HTR-8/SVneo (cell line): ENCODE measurements at regions not wholly inside any gene's neighbourhood (a gene's known extent, or its start where the extent isn't known, plus 50 kb on each side); places are given as distances from the start of the nearest gene placed in this dataset.
"Not testable (repeated sequence)": the region's sequence is repeated elsewhere in the genome, so short reads cannot be mapped to it uniquely, and the experiment has no call there.

Experiments
- DNase-seq: peaks from one replicate; pipeline ENCODE4 v3.0.0; 2011; ENCODE audit warnings: low spot score, mixed read lengths; ENCODE audit not compliant: insufficient read length
- FAIRE-seq: peaks from 2 replicates; lab custom pipeline; 2011; peaks lifted over from hg19 to GRCh38; lab: Jason Lieb, UNC

- not testable (repeated sequence) for DNase-seq, FAIRE-seq
Observed at GRCh38 chr2:111280709-111281286, 160.1 kb downstream of the BCL2L11 start.

- not testable (repeated sequence) for DNase-seq, FAIRE-seq
Observed at GRCh38 chr2:111282162-111282561, 161.4 kb downstream of the BCL2L11 start.

DNA sequence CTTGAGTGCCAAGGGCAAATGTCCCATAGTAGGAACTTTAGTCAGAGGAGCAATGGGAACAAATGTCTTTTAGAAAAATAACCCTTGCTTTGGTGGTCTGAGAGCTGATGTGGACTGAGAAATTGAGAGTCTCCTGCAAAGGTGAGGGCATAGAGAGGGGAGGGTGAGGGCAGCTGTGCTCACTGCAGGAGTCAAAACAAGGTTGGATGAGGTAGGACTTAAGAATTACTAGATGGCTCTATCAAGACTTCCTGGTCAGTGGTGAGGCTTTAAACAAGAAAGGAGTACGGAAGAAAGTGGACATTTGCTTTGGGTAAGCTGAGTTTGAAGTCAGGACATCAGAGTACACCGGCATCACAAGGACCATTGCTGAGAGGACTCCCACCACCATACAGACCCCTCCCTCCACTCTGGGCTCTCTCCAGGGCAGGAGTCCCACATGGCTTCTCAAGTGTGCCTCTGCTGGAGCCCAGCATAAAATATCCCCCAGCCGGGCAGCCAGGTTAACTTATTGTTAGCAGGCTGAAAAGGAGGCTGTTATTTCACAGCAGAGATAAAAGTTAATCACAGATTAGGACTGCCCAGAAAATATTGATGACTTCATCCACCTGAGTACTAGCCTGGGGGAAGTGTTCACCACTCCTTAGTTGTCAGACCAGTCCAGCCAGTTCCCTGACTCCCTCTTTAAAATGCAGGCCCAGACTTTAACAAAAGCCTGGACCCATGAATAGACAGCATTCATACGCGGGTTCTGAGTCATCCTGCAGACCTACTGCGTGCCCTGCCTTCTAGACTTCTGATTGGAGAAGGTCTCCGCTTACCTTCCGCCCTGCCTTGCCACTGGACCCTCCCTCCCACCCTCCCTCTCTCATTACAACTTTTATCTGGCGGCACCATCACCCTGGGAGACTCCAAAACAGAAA, 167.2 kb downstream of the BCL2L11 start:
- not testable (repeated sequence) for DNase-seq, FAIRE-seq

GRCh38 chr2:111290370-111290769, 169.7 kb downstream of the BCL2L11 start:
- not testable (repeated sequence) for FAIRE-seq, DNase-seq

GRCh38 chr2:111291566-111291965, 170.9 kb downstream of the BCL2L11 start:
- FAIRE-seq, DNase-seq: not testable (repeated sequence)

- not testable (repeated sequence) for DNase-seq, FAIRE-seq
Observed at GRCh38 chr2:111292232-111292968, 171.7 kb downstream of the BCL2L11 start.

DNA sequence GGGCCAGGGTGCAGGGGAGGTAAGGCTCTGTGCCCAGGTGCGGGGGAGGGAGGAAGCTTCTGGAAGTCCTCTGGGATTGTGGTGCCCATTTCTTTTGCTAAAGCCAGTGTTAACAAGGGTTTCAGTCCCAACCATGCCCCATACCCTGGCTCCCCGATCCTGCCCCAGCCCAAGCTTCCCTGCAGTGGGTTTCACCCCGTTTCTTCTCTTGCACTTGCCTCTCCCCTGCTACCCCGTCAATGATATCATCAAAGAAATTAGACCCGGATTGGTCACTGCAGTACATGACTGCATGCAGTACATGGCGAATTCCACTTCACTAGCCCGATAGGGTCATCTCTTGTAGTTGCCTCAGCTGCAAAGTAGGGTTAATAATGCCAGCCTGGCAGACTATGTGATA, 174.0 kb downstream of the BCL2L11 start:
- not testable (repeated sequence) for FAIRE-seq, DNase-seq

DNA sequence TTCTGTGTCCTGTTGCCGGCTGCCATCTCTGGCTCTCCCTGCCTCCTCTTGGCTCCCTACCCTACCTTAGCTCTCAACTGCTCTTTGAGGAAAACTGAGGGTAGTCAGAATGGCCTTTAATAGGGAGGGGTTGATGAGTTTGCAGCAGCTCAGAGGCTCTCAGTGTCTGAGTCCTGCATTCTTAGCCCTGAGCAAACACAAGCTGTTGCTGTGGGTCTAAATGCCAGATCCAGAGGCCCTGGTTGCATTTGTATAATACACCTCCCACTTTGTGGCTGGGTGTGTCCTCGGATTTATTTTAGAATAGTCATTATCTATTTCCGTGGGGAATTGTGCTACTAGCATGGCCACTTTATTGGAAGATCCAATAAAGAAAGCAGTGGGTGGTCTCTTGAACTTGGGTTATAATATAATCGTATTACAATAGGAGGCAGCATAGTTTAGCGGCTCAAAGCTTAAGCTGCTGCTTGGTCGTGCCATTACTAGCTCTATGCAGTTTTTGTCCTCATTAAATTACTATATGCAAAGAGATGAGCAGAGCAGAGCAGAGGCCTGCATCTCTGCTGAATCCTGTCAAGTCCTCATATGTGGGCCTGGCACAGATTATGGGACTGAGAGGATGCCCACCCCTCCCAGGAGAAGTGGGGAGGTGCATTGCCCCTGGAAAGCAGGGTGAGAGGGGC, 175.5 kb downstream of the BCL2L11 start:
- not testable (repeated sequence) for FAIRE-seq, DNase-seq

DNA sequence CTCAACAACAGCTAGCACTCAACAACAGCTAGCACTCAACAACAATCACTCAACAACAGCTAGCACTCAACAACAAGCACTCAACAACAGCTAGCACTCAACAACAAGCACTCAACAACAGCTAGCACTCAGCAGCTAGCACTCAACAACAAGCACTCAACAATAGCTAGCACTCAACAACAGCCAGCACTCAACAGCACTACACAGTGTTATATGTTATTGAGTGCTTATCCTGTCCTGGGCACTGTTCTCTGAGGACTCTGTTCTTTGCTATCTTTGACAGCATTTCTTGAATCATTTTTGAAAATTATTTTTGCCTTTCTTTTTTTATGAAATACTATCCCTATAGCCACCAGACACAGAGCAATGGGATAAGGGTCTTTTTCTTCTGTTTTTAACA, 176.4 kb downstream of the BCL2L11 start:
- FAIRE-seq: peak; percentile 85
- not testable (repeated sequence) for DNase-seq

GRCh38 chr2:111298927-111299326, 178.2 kb downstream of the BCL2L11 start:
- FAIRE-seq: peak; percentile 9

DNA sequence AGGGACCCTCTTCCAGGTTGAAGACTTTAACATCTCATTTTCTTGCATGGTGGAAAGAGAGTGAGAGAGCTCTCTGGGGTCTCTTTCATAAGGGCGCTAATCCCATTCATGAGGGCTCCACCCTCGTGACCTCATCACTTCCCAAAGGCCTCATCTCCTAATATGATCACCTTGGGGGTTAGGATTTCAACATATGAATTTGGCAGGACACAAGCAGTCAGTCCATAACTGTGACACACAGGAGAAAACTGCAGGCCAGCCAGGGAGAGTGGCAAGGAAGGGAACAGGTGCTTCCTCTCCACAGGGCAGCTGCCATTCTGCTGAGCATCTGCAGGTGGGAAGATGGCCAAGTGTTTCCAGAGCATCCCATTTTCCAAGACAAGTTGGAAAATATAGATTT, 178.9 kb downstream of the BCL2L11 start:
- FAIRE-seq, DNase-seq: not testable (repeated sequence)

More at GRCh38 chr2:111298927-111299326, 178.2 kb downstream of the BCL2L11 start:
- DNase-seq: not testable (repeated sequence)

GRCh38 chr2:111301677-111302076, 181.0 kb downstream of the BCL2L11 start:
- not testable (repeated sequence) for DNase-seq, FAIRE-seq

GRCh38 chr2:111302397-111303218, 181.9 kb downstream of the BCL2L11 start:
- not testable (repeated sequence) for FAIRE-seq, DNase-seq

DNA sequence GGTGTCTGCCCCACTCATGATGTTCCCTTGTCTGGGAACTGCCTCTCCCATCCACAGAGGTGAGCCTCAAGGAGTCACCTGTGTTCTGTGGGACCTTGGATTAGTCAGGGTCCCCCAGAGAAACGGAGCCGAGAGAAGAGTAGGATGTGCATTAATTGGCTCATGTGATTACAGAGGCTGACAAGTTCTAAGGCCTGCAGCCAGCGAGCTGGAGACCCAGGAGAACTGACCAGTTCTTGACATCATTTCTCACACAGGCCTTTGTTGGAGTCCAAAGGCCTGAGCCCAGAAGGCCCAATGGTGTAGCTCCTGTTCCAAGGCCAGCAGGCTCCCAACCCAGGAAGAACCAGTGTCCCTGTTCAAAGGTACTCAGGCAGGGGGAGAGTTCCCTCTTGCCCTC, 186.6 kb downstream of the BCL2L11 start:
- not testable (repeated sequence) for FAIRE-seq, DNase-seq

DNA sequence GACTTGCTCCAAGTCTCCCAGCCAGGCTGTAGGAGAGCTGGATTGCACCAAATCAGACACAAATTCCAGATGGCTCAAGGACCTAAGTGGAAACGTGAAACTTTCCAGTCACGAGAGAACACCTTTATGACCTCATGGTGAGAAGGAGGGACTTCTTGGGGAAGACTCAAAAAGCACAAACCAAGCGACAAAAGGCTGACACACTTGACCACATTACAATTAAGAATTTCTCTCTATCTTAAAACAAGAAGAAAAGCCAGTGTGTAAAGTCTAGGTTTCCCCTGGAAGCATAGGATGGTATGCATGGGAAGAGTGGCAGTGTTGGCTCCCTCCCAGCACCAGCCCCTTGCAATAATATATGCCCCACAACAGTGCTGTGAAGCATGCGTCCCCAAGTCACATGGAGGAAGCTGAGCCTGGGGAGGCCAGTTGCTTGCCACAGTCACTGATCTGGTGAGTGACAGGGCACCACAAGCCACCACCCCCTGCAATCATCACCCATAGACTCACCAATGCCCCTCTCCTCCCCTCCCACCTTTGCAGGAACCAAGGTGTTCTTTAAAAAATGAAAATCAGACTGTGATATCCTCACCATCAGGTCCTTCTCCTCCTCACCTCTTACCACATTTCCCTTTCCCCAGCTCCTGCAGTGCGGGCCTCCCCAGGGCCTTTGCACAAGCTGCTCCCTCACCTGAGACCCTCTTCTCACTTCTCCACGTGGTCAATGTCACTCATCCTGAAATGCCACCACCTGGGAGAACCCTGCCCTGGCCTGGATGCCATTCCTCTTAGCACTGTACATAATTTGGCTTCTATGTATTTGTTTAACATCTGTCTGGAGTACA, 188.7 kb downstream of the BCL2L11 start:
- peak; percentile 80 for FAIRE-seq
- DNase-seq: not testable (repeated sequence)

DNA sequence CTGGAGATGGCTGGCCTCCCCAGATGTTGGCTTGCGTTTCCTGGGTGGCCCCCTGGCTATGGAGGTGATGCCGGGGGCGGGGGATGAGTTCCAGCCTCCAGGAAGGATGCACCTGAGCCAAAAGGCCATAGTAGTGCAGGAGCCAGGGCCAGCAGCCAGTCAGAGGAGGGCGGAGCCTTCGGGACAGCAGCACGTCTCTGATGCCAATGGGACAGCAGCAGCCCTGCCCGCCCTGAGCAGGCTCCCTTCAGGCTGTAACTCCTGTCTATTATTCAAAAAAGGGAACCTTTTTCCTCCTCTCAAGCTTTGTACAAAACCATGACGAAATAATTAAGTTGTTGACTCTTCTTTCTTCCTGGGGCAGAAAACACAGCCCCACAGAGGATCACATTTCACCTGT, 189.7 kb downstream of the BCL2L11 start:
- not testable (repeated sequence) for DNase-seq, FAIRE-seq

- not testable (repeated sequence) for DNase-seq
- FAIRE-seq: peak; percentile 28
Observed at GRCh38 chr2:111311568-111311967, 190.9 kb downstream of the BCL2L11 start.
